ENCODE measurements at regions not wholly inside any gene's neighbourhood (a gene's known extent, or its start where the extent isn't known, plus 50 kb on each side); places are given as distances from the start of the nearest gene placed in this dataset.

DNA sequence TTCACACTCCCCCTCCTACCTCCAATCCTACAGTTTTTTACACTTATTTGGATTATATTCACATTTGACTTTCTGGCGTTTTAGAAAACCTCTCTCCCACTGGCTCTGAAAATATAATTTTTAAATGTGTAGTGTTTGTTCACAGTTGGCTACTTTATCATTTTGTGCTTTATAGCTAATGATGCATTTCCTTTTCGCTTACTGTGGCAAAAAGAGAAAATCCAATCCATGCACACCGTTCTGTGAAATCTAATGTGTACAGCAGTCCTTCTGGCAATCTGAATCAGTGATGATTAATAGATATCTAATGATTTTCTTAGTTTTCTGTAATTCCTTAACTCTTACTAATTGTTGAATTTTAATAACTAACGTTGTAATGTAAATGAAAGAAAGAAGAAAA is 271.5 kb downstream of the ARAP2 start:
- no peak for TF ChIP-seq EZH2 (IDR thresholded peaks at IDR 0.05; ENCODE audit: low read length, missing control alignments)
- TF ChIP-seq, protein P1, sequence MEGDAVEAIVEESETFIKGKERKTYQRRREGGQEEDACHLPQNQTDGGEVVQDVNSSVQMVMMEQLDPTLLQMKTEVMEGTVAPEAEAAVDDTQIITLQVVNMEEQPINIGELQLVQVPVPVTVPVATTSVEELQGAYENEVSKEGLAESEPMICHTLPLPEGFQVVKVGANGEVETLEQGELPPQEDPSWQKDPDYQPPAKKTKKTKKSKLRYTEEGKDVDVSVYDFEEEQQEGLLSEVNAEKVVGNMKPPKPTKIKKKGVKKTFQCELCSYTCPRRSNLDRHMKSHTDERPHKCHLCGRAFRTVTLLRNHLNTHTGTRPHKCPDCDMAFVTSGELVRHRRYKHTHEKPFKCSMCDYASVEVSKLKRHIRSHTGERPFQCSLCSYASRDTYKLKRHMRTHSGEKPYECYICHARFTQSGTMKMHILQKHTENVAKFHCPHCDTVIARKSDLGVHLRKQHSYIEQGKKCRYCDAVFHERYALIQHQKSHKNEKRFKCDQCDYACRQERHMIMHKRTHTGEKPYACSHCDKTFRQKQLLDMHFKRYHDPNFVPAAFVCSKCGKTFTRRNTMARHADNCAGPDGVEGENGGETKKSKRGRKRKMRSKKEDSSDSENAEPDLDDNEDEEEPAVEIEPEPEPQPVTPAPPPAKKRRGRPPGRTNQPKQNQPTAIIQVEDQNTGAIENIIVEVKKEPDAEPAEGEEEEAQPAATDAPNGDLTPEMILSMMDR (conservative IDR thresholded peaks at IDR 0.05 in 1 of 2, IDR thresholded peaks at IDR 0.05 in 1 of 2; ENCODE audit: low read depth in 1 of 2, low read length in 2 of 2): no peak

Measured in fibroblast of lung (primary cell).